Prostate gland (tissue), 2 donors: ENCODE measurements at regions not wholly inside any gene's neighbourhood (a gene's known extent, or its start where the extent isn't known, plus 50 kb on each side); places are given as distances from the start of the nearest gene placed in this dataset.

ENCODE experiments used
- POLR2A ChIP-seq: fragments of 450-650 bp; IDR thresholded peaks from one replicate; pipeline ENCODE4 v1.6.1; 2016; ENCODE audit warnings: antibody characterized with exemption, mild to moderate bottlenecking
- POLR2AphosphoS5 ChIP-seq: sonication (generic); formaldehyde crosslinking; IDR thresholded peaks from one replicate; pipeline ENCODE4 v1.6.1; 2017; ENCODE audit warnings: antibody characterized with exemption
- TF ChIP-seq, protein P1 (sequence below), 4 experiments: fragments of 200-600 bp in 2 of 4; fragments of 450-650 bp in 2 of 4; sonication (generic) in 2 of 4; IDR thresholded peaks; 1 replicate in 3 of 4; 2 replicates in 1 of 4; pipeline ENCODE4 v1.5.1; 2016 to 2019; ENCODE audit warnings: antibody characterized with exemption in 4 of 4, mild to moderate bottlenecking in 2 of 4, moderate library complexity in 2 of 4

DNA sequence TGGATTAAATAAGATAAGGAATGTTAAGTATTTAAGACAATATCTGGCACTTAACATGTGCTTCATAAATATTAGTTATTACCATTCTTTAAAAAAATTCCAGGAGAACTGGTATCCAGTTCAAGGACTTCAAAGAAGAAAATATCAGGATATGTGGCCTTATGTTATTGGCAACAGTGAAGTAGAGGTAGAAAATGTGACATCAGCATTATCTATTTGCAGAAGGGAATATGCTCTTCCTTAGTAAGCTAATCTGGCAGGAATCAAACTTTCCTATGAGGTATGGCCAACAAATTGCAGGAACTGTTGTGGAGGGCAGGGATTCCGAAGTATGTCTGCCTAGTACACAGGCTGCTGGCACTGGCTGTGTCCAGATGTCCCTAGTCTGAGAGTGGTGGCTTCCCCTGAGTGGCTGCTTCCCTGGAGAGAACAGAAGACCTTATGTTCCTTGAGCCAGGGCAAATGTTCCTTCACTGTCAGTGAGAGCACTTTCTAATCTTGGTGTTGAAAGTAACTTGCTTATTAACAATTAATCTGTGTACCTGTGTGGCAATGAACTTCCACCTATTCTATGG is 351.7 kb upstream of the THRB start:
- TF ChIP-seq POLR2AphosphoS5 = no peak
- TF ChIP-seq, protein P1, sequence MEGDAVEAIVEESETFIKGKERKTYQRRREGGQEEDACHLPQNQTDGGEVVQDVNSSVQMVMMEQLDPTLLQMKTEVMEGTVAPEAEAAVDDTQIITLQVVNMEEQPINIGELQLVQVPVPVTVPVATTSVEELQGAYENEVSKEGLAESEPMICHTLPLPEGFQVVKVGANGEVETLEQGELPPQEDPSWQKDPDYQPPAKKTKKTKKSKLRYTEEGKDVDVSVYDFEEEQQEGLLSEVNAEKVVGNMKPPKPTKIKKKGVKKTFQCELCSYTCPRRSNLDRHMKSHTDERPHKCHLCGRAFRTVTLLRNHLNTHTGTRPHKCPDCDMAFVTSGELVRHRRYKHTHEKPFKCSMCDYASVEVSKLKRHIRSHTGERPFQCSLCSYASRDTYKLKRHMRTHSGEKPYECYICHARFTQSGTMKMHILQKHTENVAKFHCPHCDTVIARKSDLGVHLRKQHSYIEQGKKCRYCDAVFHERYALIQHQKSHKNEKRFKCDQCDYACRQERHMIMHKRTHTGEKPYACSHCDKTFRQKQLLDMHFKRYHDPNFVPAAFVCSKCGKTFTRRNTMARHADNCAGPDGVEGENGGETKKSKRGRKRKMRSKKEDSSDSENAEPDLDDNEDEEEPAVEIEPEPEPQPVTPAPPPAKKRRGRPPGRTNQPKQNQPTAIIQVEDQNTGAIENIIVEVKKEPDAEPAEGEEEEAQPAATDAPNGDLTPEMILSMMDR (IDR thresholded peaks at IDR 0.05) = no peak
- TF ChIP-seq POLR2A = no peak
